ENCODE measurements at regions not wholly inside any gene's neighbourhood (a gene's known extent, or its start where the extent isn't known, plus 50 kb on each side); places are given as distances from the start of the nearest gene placed in this dataset.

DNA sequence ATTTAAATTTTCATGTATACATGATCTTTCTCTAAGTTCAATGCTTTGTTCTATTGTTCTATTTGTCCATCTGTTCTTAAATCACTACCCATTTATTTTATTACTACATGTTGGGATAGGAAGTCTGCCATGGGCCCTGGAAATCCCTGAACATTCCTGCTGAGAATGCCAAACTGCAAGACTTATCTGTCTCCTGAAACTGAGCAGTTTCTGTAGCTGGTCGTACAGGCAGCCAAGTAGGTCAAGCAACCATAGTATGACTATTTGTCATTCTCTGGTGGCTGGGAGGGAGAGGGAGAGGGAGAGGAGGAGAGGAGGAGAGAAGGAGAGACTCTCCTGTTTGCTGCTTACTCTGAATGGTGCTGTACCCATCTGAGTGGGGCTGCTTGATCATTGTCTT lies 82.8 kb upstream of the SNX19 start:
- TF ChIP-seq, protein P1, sequence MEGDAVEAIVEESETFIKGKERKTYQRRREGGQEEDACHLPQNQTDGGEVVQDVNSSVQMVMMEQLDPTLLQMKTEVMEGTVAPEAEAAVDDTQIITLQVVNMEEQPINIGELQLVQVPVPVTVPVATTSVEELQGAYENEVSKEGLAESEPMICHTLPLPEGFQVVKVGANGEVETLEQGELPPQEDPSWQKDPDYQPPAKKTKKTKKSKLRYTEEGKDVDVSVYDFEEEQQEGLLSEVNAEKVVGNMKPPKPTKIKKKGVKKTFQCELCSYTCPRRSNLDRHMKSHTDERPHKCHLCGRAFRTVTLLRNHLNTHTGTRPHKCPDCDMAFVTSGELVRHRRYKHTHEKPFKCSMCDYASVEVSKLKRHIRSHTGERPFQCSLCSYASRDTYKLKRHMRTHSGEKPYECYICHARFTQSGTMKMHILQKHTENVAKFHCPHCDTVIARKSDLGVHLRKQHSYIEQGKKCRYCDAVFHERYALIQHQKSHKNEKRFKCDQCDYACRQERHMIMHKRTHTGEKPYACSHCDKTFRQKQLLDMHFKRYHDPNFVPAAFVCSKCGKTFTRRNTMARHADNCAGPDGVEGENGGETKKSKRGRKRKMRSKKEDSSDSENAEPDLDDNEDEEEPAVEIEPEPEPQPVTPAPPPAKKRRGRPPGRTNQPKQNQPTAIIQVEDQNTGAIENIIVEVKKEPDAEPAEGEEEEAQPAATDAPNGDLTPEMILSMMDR (IDR thresholded peaks at IDR 0.05; ENCODE audit: borderline replicate concordance, insufficient read depth, low read depth, low read length) = no peak
- no peak overlapping the region for H3K4me3 ChIP-seq (ENCODE audit: low read depth, low read length)

DNA sequence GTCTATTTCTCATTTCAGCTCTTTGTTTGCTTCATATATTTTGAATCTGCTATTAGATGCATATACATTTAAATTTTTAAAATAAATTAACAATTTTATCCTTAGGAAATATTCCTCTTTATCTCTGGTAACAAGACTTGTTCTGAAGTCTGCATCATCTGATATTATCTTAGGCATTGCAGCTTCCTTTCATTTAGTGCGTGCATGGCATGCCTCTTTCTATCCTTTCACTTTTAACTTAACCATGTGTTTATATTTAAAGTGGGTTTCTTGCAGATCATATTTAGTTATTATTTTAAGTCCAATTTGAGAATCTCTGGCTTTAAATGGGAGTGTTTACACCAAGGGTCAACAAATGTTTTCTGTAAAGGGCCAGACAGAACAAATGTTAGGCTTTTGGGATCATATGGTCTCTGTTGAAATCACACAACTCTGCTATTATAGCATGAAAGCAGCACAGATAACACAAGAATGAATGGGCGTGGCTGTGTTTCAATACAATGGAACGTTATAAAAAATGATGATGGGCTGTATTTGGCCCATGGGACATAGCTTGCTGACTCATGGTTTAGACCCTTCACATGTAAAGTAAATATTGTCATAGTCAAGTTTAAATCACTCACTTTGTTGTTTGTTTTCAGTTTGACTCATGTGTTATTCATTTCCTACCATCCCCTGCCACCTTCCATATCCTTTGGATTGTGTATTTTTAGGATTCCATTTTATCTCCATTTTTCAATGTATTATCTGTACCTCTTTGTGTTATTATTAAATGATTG lies 83.9 kb upstream of the SNX19 start:
- H3K4me3 ChIP-seq (ENCODE audit: low read depth, low read length) = no peak overlapping the region
- TF ChIP-seq, protein P1 (IDR thresholded peaks at IDR 0.05; ENCODE audit: borderline replicate concordance, insufficient read depth, low read depth, low read length) = no peak

DNA sequence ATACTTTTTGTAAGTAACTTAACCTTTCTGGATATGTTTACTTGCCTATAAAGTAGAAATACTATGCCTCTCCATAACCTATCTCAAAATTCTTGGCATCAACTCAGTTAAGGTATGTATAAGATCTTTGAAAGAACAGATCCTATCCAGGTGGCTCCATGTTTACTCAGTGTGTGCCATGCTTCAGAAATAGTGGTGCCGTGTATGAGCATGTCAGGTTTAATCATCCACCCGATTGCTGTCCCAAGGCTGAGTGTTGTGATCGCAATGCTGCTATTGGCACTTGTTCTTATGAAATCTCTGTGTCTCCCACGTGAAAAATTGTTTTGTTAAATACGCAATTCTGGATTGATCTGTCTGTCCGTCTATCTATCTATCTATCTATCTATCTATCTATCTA lies 85.9 kb upstream of the SNX19 start:
- TF ChIP-seq, protein P1 (IDR thresholded peaks at IDR 0.05; ENCODE audit: borderline replicate concordance, insufficient read depth, low read depth, low read length) = no peak
- no peak overlapping the region for H3K4me3 ChIP-seq (ENCODE audit: low read depth, low read length)

DNA sequence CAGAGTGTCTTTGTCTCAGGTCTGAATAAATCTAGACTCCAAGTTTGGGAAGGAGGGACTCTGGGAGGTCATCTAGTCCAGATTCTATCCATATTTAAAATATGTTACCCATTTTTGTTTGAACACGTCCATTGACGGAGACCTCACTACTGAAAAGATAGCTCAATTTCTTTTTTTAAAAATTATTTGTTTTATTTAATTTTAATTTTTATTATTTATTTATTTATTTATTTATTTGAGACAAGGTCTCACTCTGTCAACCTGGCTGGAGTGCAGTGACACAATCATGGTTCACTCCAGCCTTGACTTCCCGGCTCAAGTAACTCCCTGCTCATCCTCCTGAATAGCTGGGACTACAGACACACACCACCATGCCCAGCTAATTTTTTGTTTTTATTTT lies 89.5 kb upstream of the SNX19 start:
- H3K4me3 ChIP-seq (ENCODE audit: low read depth, low read length) = no peak overlapping the region
- TF ChIP-seq, protein P1 (IDR thresholded peaks at IDR 0.05; ENCODE audit: borderline replicate concordance, insufficient read depth, low read depth, low read length) = no peak

DNA sequence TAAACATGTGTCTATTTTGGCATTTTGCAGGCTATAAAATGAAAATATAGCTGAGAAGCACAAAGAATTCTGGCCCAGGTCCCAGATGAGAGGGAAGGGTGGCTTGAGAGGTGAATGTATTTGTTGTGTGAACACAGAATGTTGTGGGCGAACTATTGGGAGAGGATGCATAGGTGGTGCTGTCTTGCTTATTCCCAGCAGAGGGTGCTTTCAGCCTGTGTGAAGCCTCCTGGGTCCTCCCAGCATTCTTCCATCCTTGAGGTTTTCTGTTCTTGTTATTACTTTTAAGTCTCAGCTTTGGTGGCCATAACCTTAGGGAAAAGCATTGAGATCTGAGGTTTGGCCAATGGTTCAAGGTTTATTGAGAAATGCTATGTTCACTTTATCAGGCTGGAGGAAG lies 108.7 kb upstream of the SNX19 start:
- TF ChIP-seq, protein P1 (IDR thresholded peaks at IDR 0.05; ENCODE audit: borderline replicate concordance, insufficient read depth, low read depth, low read length) = 0 out of 2 replicates have a peak, but pooled peaks have one; percentile 24
- H3K4me3 ChIP-seq (ENCODE audit: low read depth, low read length) = no peak overlapping the region

DNA sequence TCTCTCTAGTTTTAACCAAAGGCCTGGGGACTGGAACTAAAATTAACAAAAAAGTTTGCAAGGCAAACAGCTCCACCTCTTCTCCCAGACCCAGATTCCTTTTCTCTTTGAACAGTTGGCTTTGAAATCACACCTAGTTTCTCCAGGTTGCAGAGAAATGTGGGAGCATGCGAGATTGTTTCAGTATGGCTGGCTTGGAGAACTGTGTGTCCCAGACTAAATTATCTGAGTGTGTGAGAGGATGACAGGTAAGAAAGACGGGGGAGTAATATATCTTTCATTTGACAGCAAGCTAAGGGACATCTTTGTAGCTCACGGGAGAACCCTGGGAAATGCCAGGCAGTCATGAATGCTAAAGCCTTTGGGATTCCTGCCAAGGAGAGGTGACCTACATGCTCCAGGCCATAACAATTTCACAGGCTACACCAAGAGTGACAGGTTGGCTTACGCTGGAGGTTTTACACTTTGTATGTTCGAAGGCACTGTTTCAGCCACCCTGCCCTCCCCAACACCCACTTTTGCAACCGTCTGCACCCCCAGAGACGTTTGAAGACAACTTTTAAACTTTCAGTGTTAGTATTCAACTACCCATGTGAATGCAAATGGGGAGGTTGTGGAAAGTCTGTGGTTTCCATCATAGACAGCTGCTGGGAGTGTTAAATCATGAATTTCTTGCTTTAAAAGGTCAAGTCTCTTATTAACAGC lies 109.3 kb upstream of the SNX19 start:
- H3K4me3 ChIP-seq (ENCODE audit: low read depth, low read length) = no peak overlapping the region
- TF ChIP-seq, protein P1 (IDR thresholded peaks at IDR 0.05; ENCODE audit: borderline replicate concordance, insufficient read depth, low read depth, low read length) = no peak

DNA sequence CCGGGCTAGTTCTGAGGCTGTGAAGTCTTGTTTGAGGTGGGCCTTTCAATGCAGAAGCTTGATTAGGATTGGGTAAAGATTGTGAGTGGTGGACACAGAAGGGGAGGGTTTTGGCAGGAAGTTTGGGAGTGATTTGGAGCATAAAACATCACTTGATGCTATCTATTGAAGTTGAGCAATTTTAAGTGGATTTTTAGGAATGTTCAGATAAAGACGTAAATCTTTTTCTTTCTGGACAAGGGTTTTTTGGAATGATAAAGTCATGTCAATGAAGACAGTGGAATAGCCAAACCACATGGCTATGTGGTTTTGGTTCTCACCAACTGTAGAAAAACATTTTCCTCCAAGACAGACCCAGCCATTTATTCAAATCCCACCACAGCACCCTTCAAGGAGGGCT lies 111.2 kb upstream of the SNX19 start:
- no peak overlapping the region for H3K4me3 ChIP-seq (ENCODE audit: low read depth, low read length)
- TF ChIP-seq, protein P1 (IDR thresholded peaks at IDR 0.05; ENCODE audit: borderline replicate concordance, insufficient read depth, low read depth, low read length) = no peak

Measured in GM12875 (cell line).